Gastroesophageal sphincter (tissue), 3 donors: ENCODE measurements at regions not wholly inside any gene's neighbourhood (a gene's known extent, or its start where the extent isn't known, plus 50 kb on each side); places are given as distances from the start of the nearest gene placed in this dataset.

ENCODE experiments used
- CTCF ChIP-seq, 4 experiments: fragments of 200-600 bp in 2 of 4; fragments of 450-650 bp in 2 of 4; sonication (generic) in 1 of 4; IDR thresholded peaks; one replicate each; pipeline ENCODE4 v1.5.1; 2017 to 2019; ENCODE audit warnings: antibody characterized with exemption in 4 of 4, mild to moderate bottlenecking in 2 of 4, moderate library complexity in 2 of 4
- POLR2AphosphoS5 ChIP-seq: sonication (generic); formaldehyde crosslinking; IDR thresholded peaks from one replicate; pipeline ENCODE4 v1.6.1; 2017; ENCODE audit warnings: antibody characterized with exemption

GRCh38 chr4:179196511-179196910 lies 1754.3 kb upstream of the AGA start:
- TF ChIP-seq POLR2AphosphoS5 (no peak), CTCF (IDR thresholded peaks at IDR 0.05) (no peak)
